Left ventricle myocardium inferior (tissue), 1 donor: ENCODE measurements at regions not wholly inside any gene's neighbourhood (a gene's known extent, or its start where the extent isn't known, plus 50 kb on each side); places are given as distances from the start of the nearest gene placed in this dataset.

ENCODE experiments used
- DNase-seq: peaks from one replicate; pipeline ENCODE4 v3.0.0-alpha.2; 2020
- H3K27ac ChIP-seq: fragments of 200-600 bp; replicated peaks from 2 replicates; pipeline ENCODE4 v1.8.0; 2021
- H3K27me3 ChIP-seq: fragments of 200-600 bp; 2 replicates; pipeline ENCODE4 v1.8.0; 2021; ENCODE audit warnings: low read depth
- H3K36me3 ChIP-seq: fragments of 200-600 bp; 2 replicates; pipeline ENCODE4 v1.8.0; 2021
- H3K4me1 ChIP-seq: fragments of 200-600 bp; 2 replicates; pipeline ENCODE4 v1.8.0; 2021
- H3K4me3 ChIP-seq: fragments of 200-600 bp; 2 replicates; pipeline ENCODE4 v1.8.0; 2021; ENCODE audit warnings: mild to moderate bottlenecking, moderate library complexity
- H3K9me3 ChIP-seq: fragments of 200-600 bp; replicated peaks from 2 replicates; pipeline ENCODE4 v1.8.0; 2021
- intact Hi-C: fragments of 100-400 bp; cut with micrococcal nuclease; formaldehyde crosslinking; loops from one replicate; pipeline ENCODE4 v1.11.0; 2022
- TF ChIP-seq, protein P1 (sequence below): fragments of 200-600 bp; IDR thresholded peaks from 2 replicates; pipeline ENCODE4 v1.8.0; 2021; ENCODE audit warnings: antibody characterized with exemption, mild to moderate bottlenecking, borderline replicate concordance
- donor health status: DM: no; HTN: yes; CAD: no; lungs with severe emphysema.

DNA sequence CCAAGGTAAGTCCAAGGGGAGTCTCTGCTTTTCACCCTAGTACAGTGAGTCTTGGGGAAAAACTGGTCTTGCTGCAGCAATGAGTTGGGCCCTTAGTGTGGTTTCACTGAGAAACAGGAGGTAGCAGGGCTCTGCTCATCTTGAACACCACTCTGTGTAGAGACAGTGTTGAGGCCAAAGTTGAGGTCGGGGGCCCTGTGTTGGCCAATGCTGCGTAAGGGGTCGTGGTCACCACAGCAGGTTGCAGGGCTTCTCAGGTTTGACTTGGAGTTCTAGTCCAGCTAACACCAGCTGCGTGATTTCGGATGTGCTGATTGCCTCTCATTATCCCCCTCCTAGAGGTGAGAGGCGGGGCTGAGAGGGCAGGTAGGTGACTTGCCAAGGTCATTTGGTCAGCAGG is 807.5 kb downstream of the VRK1 start:
- TF ChIP-seq, protein P1, sequence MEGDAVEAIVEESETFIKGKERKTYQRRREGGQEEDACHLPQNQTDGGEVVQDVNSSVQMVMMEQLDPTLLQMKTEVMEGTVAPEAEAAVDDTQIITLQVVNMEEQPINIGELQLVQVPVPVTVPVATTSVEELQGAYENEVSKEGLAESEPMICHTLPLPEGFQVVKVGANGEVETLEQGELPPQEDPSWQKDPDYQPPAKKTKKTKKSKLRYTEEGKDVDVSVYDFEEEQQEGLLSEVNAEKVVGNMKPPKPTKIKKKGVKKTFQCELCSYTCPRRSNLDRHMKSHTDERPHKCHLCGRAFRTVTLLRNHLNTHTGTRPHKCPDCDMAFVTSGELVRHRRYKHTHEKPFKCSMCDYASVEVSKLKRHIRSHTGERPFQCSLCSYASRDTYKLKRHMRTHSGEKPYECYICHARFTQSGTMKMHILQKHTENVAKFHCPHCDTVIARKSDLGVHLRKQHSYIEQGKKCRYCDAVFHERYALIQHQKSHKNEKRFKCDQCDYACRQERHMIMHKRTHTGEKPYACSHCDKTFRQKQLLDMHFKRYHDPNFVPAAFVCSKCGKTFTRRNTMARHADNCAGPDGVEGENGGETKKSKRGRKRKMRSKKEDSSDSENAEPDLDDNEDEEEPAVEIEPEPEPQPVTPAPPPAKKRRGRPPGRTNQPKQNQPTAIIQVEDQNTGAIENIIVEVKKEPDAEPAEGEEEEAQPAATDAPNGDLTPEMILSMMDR, result no peak
- no peak overlapping the region for H3K27ac ChIP-seq
- intact Hi-C loops, result no loop called here
- DNase-seq, result no peak
- H3K27me3 ChIP-seq, result peaks cover 10% of the 10 kb centered on the region
- H3K4me3 ChIP-seq, result no peak overlapping the region
- no peaks in the 10 kb centered on the region for H3K36me3 ChIP-seq
- no peaks in the 10 kb centered on the region for H3K4me1 ChIP-seq
- peaks cover 11% of the 10 kb centered on the region for H3K9me3 ChIP-seq

DNA sequence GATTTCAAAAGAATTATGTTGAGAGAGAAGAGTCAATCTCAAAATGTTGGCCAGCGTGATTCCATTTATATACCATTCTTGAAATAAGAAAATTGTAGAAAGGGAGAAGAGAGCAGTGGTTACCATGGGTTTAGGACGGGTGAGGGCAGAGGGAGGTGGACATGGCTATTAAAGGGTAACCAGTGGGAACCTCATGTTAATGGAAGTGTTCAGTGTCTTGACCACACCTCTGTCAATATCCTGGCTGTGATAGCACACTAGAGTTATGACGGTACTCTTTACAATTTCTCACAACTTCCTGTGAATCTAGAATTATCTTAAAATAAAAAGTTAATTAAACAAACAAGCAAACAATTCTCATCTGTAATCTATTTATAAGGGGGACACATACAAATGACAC is 821.2 kb downstream of the VRK1 start:
- TF ChIP-seq, protein P1, result no peak
- no peak overlapping the region for H3K27ac ChIP-seq

DNA sequence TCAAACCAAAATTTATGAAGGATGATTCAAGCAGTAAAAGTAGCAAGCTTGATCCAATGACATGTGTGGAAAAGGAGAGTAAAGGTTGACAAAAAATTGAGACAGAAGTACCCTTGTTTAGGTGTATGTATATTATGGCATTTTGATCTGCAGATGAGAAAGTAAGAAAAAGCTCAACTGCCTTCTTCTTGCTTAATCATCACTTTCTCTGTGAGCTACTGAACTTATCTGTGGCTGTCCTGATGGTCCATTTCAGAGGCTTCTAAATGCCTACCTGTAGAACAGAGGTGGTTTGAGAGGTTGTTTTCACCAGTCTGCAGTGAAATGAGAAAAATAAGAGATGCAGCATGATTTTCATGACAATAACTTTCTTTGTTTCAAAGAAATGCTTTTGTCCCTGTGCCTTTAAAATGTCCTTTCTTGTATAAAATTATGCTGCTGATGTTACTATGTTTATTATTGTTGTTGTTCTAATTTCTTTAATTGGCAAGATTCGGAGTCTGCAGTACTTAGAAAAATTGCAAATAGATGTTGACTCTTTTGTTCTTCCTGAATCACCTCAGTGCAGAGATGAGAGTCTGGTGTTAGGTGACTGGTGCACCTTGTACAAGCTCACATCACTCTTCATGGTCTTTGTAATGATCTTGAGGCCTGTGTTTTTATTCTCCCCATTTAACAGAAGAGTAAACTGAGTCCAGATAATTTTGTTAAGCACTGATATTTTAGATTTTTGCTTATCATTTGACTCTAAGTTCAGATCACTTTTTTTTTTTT is 821.9 kb downstream of the VRK1 start:
- intact Hi-C loops, result no loop called here
- H3K36me3 ChIP-seq, result no peaks in the 10 kb centered on the region
- no peak overlapping the region for H3K4me3 ChIP-seq
- H3K27me3 ChIP-seq, result no peaks in the 10 kb centered on the region
- TF ChIP-seq, protein P1, result no peak
- H3K27ac ChIP-seq, result no peak overlapping the region
- no peak for DNase-seq
- no peaks in the 10 kb centered on the region for H3K4me1 ChIP-seq
- H3K9me3 ChIP-seq, result peaks cover 18% of the 10 kb centered on the region

More for the DNA sequence above, 821.2 kb downstream of the VRK1 start:
- intact Hi-C loops, result no loop called here
- Histone ChIP-seq H3K27me3 (no peaks in the 10 kb centered on the region), H3K36me3 (no peaks in the 10 kb centered on the region), H3K9me3 (peaks cover 25% of the 10 kb centered on the region), H3K4me3 (no peak overlapping the region), H3K4me1 (no peaks in the 10 kb centered on the region)
- no peak for DNase-seq

DNA sequence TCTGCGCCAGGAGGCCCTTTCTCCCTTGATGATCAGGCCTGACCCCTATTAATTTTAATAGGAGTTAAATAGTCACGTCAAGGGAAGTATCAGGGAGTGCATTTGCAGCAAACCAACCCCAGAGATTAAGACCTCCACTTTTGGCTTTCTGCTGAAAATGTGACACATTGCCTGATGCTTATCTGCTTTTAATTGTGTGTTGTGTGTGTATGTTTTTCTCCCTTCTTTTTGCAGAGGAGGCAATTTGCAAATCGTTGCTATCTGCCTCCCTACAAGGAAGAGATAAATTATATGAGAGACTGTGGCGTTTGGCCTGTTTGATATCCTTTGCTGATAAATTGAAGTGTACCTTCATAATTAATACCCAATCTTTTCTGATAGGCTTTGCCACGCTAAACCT is 822.9 kb downstream of the VRK1 start:
- Histone ChIP-seq H3K27ac (no peak overlapping the region), H3K4me1 (no peaks in the 10 kb centered on the region), H3K36me3 (no peaks in the 10 kb centered on the region), H3K4me3 (no peak overlapping the region), H3K9me3 (peaks cover 8% of the 10 kb centered on the region), H3K27me3 (no peaks in the 10 kb centered on the region)
- DNase-seq, result no peak
- intact Hi-C loops, result no loop called here
- TF ChIP-seq, protein P1, result no peak

DNA sequence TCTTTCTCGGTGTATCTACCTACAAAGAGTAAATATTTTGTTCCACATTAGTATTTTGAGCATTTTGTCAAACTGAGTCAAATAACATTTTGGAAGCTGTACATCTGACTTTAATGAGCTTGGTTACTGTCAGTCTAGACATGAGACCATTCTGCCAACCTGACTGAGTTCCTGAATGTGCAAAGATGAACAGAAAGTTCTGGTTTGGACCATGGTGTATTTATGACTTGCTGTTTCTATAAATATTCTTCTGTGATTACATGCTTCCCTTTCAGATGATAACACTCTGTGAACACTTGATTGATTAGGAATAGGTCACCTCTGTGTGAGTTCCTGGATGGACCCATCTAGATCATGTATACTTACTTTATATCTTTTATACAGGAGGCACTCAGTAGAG is 827.8 kb downstream of the VRK1 start:
- H3K36me3 ChIP-seq, result no peaks in the 10 kb centered on the region
- no peak overlapping the region for H3K27ac ChIP-seq
- H3K9me3 ChIP-seq, result no peaks in the 10 kb centered on the region
- no peaks in the 10 kb centered on the region for H3K27me3 ChIP-seq
- no peak for DNase-seq
- TF ChIP-seq, protein P1, result no peak
- no peaks in the 10 kb centered on the region for H3K4me1 ChIP-seq
- intact Hi-C loops, result no loop called here
- H3K4me3 ChIP-seq, result no peak overlapping the region
